ENCODE measurements at regions not wholly inside any gene's neighbourhood (a gene's known extent, or its start where the extent isn't known, plus 50 kb on each side); places are given as distances from the start of the nearest gene placed in this dataset.
"Not testable (repeated sequence)": the region's sequence is repeated elsewhere in the genome, so short reads cannot be mapped to it uniquely, and the experiment has no call there.

- TF ChIP-seq CTCF (IDR thresholded peaks at IDR 0.05; ENCODE audit: borderline replicate concordance), result no peak
- DNase-seq, result no peak
- Histone ChIP-seq H3K27me3 (ENCODE audit: low read depth) (peaks cover 5% of the 10 kb centered on the region), H3K4me1 (no peaks in the 10 kb centered on the region), H3K4me3 (no peak overlapping the region), H3K27ac (replicated peaks) (no peak overlapping the region), H3K9me3 (replicated peaks) (no peaks in the 10 kb centered on the region), H3K36me3 (no peaks in the 10 kb centered on the region)
- intact Hi-C loops (cut with micrococcal nuclease), result no loop called here
Measured at GRCh38 chr20:41686961-41687360, 68.8 kb upstream of the CHD6 start.

- intact Hi-C loops (cut with micrococcal nuclease); H3K27me3 ChIP-seq (ENCODE audit: low read depth); DNase-seq; H3K36me3 ChIP-seq; H3K4me1 ChIP-seq; H3K9me3 ChIP-seq (replicated peaks); H3K27ac ChIP-seq (replicated peaks); H3K4me3 ChIP-seq: not testable (repeated sequence)
Measured at GRCh38 chr20:41685145-41685544, 67.0 kb upstream of the CHD6 start.

- peaks cover 6% of the 10 kb centered on the region for H3K27me3 ChIP-seq (ENCODE audit: low read depth)
- H3K4me3 ChIP-seq, result no peak overlapping the region
- no peak for DNase-seq
- H3K9me3 ChIP-seq (replicated peaks), result peaks cover 7% of the 10 kb centered on the region
- intact Hi-C loops (cut with micrococcal nuclease), result no loop called here
- no peak for TF ChIP-seq CTCF (IDR thresholded peaks at IDR 0.05; ENCODE audit: borderline replicate concordance)
- H3K27ac ChIP-seq (replicated peaks), result no peak overlapping the region
- no peaks in the 10 kb centered on the region for H3K36me3 ChIP-seq
- H3K4me1 ChIP-seq, result no peaks in the 10 kb centered on the region
Measured at GRCh38 chr20:41678799-41679198, 60.6 kb upstream of the CHD6 start.

GRCh38 chr20:41672282-41672681, 54.1 kb upstream of the CHD6 start:
- H3K27ac ChIP-seq (replicated peaks), result no peak overlapping the region
- H3K36me3 ChIP-seq, result no peaks in the 10 kb centered on the region
- intact Hi-C loops (cut with micrococcal nuclease), result no loop called here
- peaks cover 54% of the 10 kb centered on the region for H3K27me3 ChIP-seq (ENCODE audit: low read depth)
- H3K9me3 ChIP-seq (replicated peaks), result peaks cover 4% of the 10 kb centered on the region
- TF ChIP-seq CTCF (IDR thresholded peaks at IDR 0.05; ENCODE audit: borderline replicate concordance), result no peak
- no peak overlapping the region for H3K4me3 ChIP-seq
- no peak for DNase-seq
- no peaks in the 10 kb centered on the region for H3K4me1 ChIP-seq

GRCh38 chr20:41671143-41671542, 53.0 kb upstream of the CHD6 start:
- H3K27ac ChIP-seq (replicated peaks), result no peak overlapping the region
- H3K4me1 ChIP-seq, result no peaks in the 10 kb centered on the region
- no peak overlapping the region for H3K4me3 ChIP-seq
- no peak for TF ChIP-seq CTCF (IDR thresholded peaks at IDR 0.05; ENCODE audit: borderline replicate concordance)
- DNase-seq, result no peak
- no peaks in the 10 kb centered on the region for H3K36me3 ChIP-seq
- peaks cover 4% of the 10 kb centered on the region for H3K9me3 ChIP-seq (replicated peaks)
- peaks cover 56% of the 10 kb centered on the region for H3K27me3 ChIP-seq (ENCODE audit: low read depth)
- intact Hi-C loops (cut with micrococcal nuclease), result no loop called here

- no peak overlapping the region for H3K4me3 ChIP-seq
- TF ChIP-seq CTCF (IDR thresholded peaks at IDR 0.05; ENCODE audit: borderline replicate concordance), result no peak
- intact Hi-C loops (cut with micrococcal nuclease), result no loop called here
- H3K4me1 ChIP-seq, result no peaks in the 10 kb centered on the region
- H3K9me3 ChIP-seq (replicated peaks), result peaks cover 4% of the 10 kb centered on the region
- DNase-seq, result no peak
- H3K27ac ChIP-seq (replicated peaks), result no peak overlapping the region
- H3K27me3 ChIP-seq (ENCODE audit: low read depth), result peaks cover 56% of the 10 kb centered on the region
- H3K36me3 ChIP-seq, result no peaks in the 10 kb centered on the region
Measured at GRCh38 chr20:41670631-41671030, 52.5 kb upstream of the CHD6 start.
